Stomach (tissue), 8 donors: ENCODE measurements at regions not wholly inside any gene's neighbourhood (a gene's known extent, or its start where the extent isn't known, plus 50 kb on each side); places are given as distances from the start of the nearest gene placed in this dataset.

Source experiments
- DNase-seq, 2 donors: peaks; one replicate each; pipeline versions ENCODE4 v3.0.0 to v3.0.0-alpha.2; 2013 to 2019
- H3K27ac ChIP-seq, 5 donors: fragments of 200-600 bp in 4 of 5; sonication (generic) in 4 of 5; one replicate each; pipeline ENCODE4 v1.5.1; 2013 to 2019; ENCODE audit warnings: mild to moderate bottlenecking in 1 of 5, moderate library complexity in 1 of 5
- H3K27me3 ChIP-seq, 3 donors: fragments of 200-600 bp; sonication (generic); one replicate each; pipeline ENCODE4 v1.5.1; 2017 to 2019; ENCODE audit warnings: mixed run types in 1 of 3
- H3K36me3 ChIP-seq, 4 donors: fragments of 200-600 bp; sonication (generic); 1 replicate in 3 of 4; 2 replicates in 1 of 4; pipeline ENCODE4 v1.5.1; 2016 to 2019
- H3K4me1 ChIP-seq, 4 donors: fragments of 200-600 bp; sonication (generic); one replicate each; pipeline ENCODE4 v1.5.1; 2016 to 2019
- H3K4me3 ChIP-seq, 4 donors: fragments of 200-600 bp; sonication (generic) in 3 of 4; one replicate each; pipeline ENCODE4 v1.5.1; 2016 to 2019; ENCODE audit warnings: mild to moderate bottlenecking in 1 of 4
- H3K9me3 ChIP-seq, 4 donors: fragments of 200-600 bp; sonication (generic); one replicate each; pipeline ENCODE4 v1.5.1; 2016 to 2019
- CTCF ChIP-seq, 7 experiments: fragments of 450-650 bp in 4 of 7; fragments of 200-600 bp in 3 of 7; sonication (generic) in 3 of 7; IDR thresholded peaks; one replicate each; pipeline ENCODE4 v1.5.1; 2016 to 2019; ENCODE audit warnings: antibody characterized with exemption in 7 of 7, control low read depth in 2 of 7, mild to moderate bottlenecking in 1 of 7
- EP300 ChIP-seq: sonication (generic); formaldehyde crosslinking; IDR thresholded peaks from one replicate; pipeline ENCODE4 v1.6.1; 2017; ENCODE audit warnings: antibody characterized with exemption
- POLR2A ChIP-seq, 4 donors: fragments of 450-650 bp; IDR thresholded peaks; one replicate each; pipeline ENCODE4 v1.6.1; 2016; ENCODE audit warnings: antibody characterized with exemption in 4 of 4, control low read depth in 2 of 4, mild to moderate bottlenecking in 1 of 4, moderate library complexity in 1 of 4
- POLR2AphosphoS5 ChIP-seq, 3 donors: sonication (generic); formaldehyde crosslinking; IDR thresholded peaks; one replicate each; pipeline ENCODE4 v1.6.1; 2016; ENCODE audit warnings: antibody characterized with exemption in 3 of 3
- WGBS, 5 donors: extraction: QIAGEN DNeasy Blood & Tissue Kit in 3 of 5; methylation state at CpG; one replicate each; pipeline versions ENCODE4 v1.1.5 to v1.1.7; 2013 to 2018; 5-methylcytosine and 5-hydroxymethylcytosine counted together
- intact Hi-C: fragments of 100-400 bp; cut with DNase I; formaldehyde crosslinking; loops from one replicate; pipeline ENCODE4 v1.15.1; 2023; ENCODE audit warnings: low total_unique reads
- donor health status: healthy with polysubstance abuse.
- donor health status: Bipolar disorder and iron deficiency.
- donor health status: healthy.

- Histone ChIP-seq H3K27ac (no peak overlapping the region), H3K36me3 (no peaks in the 10 kb centered on the region), H3K4me1 (no peaks in the 10 kb centered on the region), H3K4me3 (no peak overlapping the region), H3K27me3 (no peaks in the 10 kb centered on the region), H3K9me3 (peaks cover 20 to 84% (median 62%) of the 10 kb centered on the region in 4 donors)
- no peak for DNase-seq
- no peak for TF ChIP-seq EP300
- intact Hi-C loops = no loop called here
- 27 to 59% (median 41%) methylated on average over 32 to 59 of the region's 59 CpGs for WGBS, 5 donors
Observed at GRCh38 chr7:64099656-64100531, 54.7 kb downstream of the ZNF727 start.

- no peak overlapping the region for H3K4me3 ChIP-seq
- H3K27me3 ChIP-seq = no peaks in the 10 kb centered on the region
- intact Hi-C loops = no loop called here
- H3K36me3 ChIP-seq = no peaks in the 10 kb centered on the region
- H3K4me1 ChIP-seq = no peaks in the 10 kb centered on the region
- WGBS, 5 donors = 89 to 95% (median 91%) methylated on average over 15 to 22 of the region's 22 CpGs
- no peak overlapping the region for H3K27ac ChIP-seq
- TF ChIP-seq CTCF (IDR thresholded peaks at IDR 0.05) = no peak
- TF ChIP-seq EP300 = no peak
- TF ChIP-seq POLR2A (IDR thresholded peaks at IDR 0.05) = no peak
- no peak for TF ChIP-seq POLR2AphosphoS5 (IDR thresholded peaks at IDR 0.05)
- peaks cover 13 to 70% (median 48%) of the 10 kb centered on the region in 4 donors for H3K9me3 ChIP-seq
- no peak for DNase-seq
Observed at GRCh38 chr7:64101126-64101942, 56.1 kb downstream of the ZNF727 start.

GRCh38 chr7:64101943-64102655 is 56.9 kb downstream of the ZNF727 start:
- Histone ChIP-seq H3K27ac (no peak overlapping the region), H3K4me3 (no peak overlapping the region), H3K27me3 (no peaks in the 10 kb centered on the region), H3K36me3 (no peaks in the 10 kb centered on the region), H3K4me1 (no peaks in the 10 kb centered on the region), H3K9me3 (peaks cover 13 to 64% (median 41%) of the 10 kb centered on the region in 4 donors)
- no peak for TF ChIP-seq POLR2A (IDR thresholded peaks at IDR 0.05)
- TF ChIP-seq CTCF (IDR thresholded peaks at IDR 0.05) = no peak
- TF ChIP-seq POLR2AphosphoS5 (IDR thresholded peaks at IDR 0.05) = no peak
- TF ChIP-seq EP300 = no peak
- intact Hi-C loops = no loop called here
- WGBS, 5 donors = 80 to 90% (median 85%) methylated on average over 6 to 13 of the region's 13 CpGs
- no peak for DNase-seq

- DNase-seq = no peak
- Histone ChIP-seq H3K27me3 (no peaks in the 10 kb centered on the region), H3K4me1 (no peaks in the 10 kb centered on the region), H3K36me3 (no peaks in the 10 kb centered on the region), H3K4me3 (no peak overlapping the region), H3K27ac (no peak overlapping the region), H3K9me3 (peaks cover 13 to 57% (median 34%) of the 10 kb centered on the region in 4 donors)
- WGBS, 5 donors = 76 to 84% (median 79%) methylated on average over 13 to 14 of the region's 14 CpGs
- TF ChIP-seq EP300 (no peak), POLR2A (IDR thresholded peaks at IDR 0.05) (no peak), CTCF (IDR thresholded peaks at IDR 0.05) (no peak), POLR2AphosphoS5 (IDR thresholded peaks at IDR 0.05) (no peak)
- intact Hi-C loops = no loop called here
Observed at GRCh38 chr7:64102656-64103400, 57.6 kb downstream of the ZNF727 start.
